Tibial nerve (tissue), 3 donors: ENCODE measurements at regions not wholly inside any gene's neighbourhood (a gene's known extent, or its start where the extent isn't known, plus 50 kb on each side); places are given as distances from the start of the nearest gene placed in this dataset.

Experiments used
- POLR2A ChIP-seq, 2 donors: fragments of 450-650 bp; IDR thresholded peaks; one replicate each; pipeline ENCODE4 v1.6.1; 2017; ENCODE audit warnings: antibody characterized with exemption in 2 of 2, mild to moderate bottlenecking in 2 of 2, moderate library complexity in 2 of 2
- TF ChIP-seq, protein P1 (sequence below), 5 experiments: fragments of 200-600 bp in 3 of 5; fragments of 450-650 bp in 2 of 5; sonication (generic) in 3 of 5; IDR thresholded peaks; one replicate each; pipeline ENCODE4 v1.5.1; 2016 to 2019; ENCODE audit warnings: antibody characterized with exemption in 5 of 5, mild to moderate bottlenecking in 3 of 5, moderate library complexity in 2 of 5

- TF ChIP-seq, protein P1, sequence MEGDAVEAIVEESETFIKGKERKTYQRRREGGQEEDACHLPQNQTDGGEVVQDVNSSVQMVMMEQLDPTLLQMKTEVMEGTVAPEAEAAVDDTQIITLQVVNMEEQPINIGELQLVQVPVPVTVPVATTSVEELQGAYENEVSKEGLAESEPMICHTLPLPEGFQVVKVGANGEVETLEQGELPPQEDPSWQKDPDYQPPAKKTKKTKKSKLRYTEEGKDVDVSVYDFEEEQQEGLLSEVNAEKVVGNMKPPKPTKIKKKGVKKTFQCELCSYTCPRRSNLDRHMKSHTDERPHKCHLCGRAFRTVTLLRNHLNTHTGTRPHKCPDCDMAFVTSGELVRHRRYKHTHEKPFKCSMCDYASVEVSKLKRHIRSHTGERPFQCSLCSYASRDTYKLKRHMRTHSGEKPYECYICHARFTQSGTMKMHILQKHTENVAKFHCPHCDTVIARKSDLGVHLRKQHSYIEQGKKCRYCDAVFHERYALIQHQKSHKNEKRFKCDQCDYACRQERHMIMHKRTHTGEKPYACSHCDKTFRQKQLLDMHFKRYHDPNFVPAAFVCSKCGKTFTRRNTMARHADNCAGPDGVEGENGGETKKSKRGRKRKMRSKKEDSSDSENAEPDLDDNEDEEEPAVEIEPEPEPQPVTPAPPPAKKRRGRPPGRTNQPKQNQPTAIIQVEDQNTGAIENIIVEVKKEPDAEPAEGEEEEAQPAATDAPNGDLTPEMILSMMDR (IDR thresholded peaks at IDR 0.05): no peak
- no peak for TF ChIP-seq POLR2A (IDR thresholded peaks at IDR 0.05)
Measured at GRCh38 chr5:37906416-37906815, 66.6 kb upstream of the GDNF start.
